ENCODE measurements at regions not wholly inside any gene's neighbourhood (a gene's known extent, or its start where the extent isn't known, plus 50 kb on each side); places are given as distances from the start of the nearest gene placed in this dataset.

- no peak for TF ChIP-seq CTCF (IDR thresholded peaks at IDR 0.05; ENCODE audit: low read depth, low read length)
- H3K4me3 ChIP-seq (ENCODE audit: low read depth, low read length): no peak overlapping the region
These were observed 591.4 kb downstream of the FGF9 start for GRCh38 chr13:22262001-22262885.

- TF ChIP-seq CTCF (IDR thresholded peaks at IDR 0.05; ENCODE audit: low read depth, low read length): no peak
These were observed 592.3 kb downstream of the FGF9 start for GRCh38 chr13:22263185-22263584.

GRCh38 chr13:22265563-22265962 is 594.7 kb downstream of the FGF9 start:
- TF ChIP-seq CTCF (IDR thresholded peaks at IDR 0.05; ENCODE audit: low read depth, low read length): no peak
- no peak overlapping the region for H3K4me3 ChIP-seq (ENCODE audit: low read depth, low read length)

More at GRCh38 chr13:22263185-22263584, 592.3 kb downstream of the FGF9 start:
- no peak overlapping the region for H3K4me3 ChIP-seq (ENCODE audit: low read depth, low read length)

GRCh38 chr13:22270881-22271280 is 600.0 kb downstream of the FGF9 start:
- H3K4me3 ChIP-seq (ENCODE audit: low read depth, low read length): no peak overlapping the region
- no peak for TF ChIP-seq CTCF (IDR thresholded peaks at IDR 0.05; ENCODE audit: low read depth, low read length)

GRCh38 chr13:22271903-22272302 is 601.0 kb downstream of the FGF9 start:
- no peak for TF ChIP-seq CTCF (IDR thresholded peaks at IDR 0.05; ENCODE audit: low read depth, low read length)
- no peak overlapping the region for H3K4me3 ChIP-seq (ENCODE audit: low read depth, low read length)

- no peak for TF ChIP-seq CTCF (IDR thresholded peaks at IDR 0.05; ENCODE audit: low read depth, low read length)
- no peak overlapping the region for H3K4me3 ChIP-seq (ENCODE audit: low read depth, low read length)
These were observed 604.5 kb downstream of the FGF9 start for GRCh38 chr13:22275393-22275792.

- no peak overlapping the region for H3K4me3 ChIP-seq (ENCODE audit: low read depth, low read length)
- no peak for TF ChIP-seq CTCF (IDR thresholded peaks at IDR 0.05; ENCODE audit: low read depth, low read length)
These were observed 605.7 kb downstream of the FGF9 start for GRCh38 chr13:22276616-22277015.

Measured in WI38 (cell line).